ENCODE measurements at regions not wholly inside any gene's neighbourhood (a gene's known extent, or its start where the extent isn't known, plus 50 kb on each side); places are given as distances from the start of the nearest gene placed in this dataset.

DNA sequence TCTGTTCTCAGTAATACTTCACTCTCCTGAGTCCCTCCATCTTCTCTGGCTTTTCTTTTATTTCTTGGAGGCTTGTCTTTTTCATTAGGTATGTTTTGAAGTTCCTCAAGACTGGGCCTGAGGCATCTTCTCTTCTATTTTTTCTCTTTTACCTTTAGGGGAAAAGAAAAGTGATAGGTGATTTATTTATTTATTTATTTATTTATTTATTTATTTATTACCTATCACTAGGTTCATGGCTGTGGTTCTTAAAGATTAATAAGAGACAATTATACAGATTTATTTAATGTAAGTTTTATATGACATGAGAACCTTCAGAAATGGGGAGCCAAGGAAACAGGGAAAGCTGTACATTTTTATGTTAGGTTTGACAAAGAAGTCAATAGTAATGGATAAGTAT, 330.3 kb upstream of the RBMS3 start:
- TF ChIP-seq, protein P1, sequence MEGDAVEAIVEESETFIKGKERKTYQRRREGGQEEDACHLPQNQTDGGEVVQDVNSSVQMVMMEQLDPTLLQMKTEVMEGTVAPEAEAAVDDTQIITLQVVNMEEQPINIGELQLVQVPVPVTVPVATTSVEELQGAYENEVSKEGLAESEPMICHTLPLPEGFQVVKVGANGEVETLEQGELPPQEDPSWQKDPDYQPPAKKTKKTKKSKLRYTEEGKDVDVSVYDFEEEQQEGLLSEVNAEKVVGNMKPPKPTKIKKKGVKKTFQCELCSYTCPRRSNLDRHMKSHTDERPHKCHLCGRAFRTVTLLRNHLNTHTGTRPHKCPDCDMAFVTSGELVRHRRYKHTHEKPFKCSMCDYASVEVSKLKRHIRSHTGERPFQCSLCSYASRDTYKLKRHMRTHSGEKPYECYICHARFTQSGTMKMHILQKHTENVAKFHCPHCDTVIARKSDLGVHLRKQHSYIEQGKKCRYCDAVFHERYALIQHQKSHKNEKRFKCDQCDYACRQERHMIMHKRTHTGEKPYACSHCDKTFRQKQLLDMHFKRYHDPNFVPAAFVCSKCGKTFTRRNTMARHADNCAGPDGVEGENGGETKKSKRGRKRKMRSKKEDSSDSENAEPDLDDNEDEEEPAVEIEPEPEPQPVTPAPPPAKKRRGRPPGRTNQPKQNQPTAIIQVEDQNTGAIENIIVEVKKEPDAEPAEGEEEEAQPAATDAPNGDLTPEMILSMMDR (IDR thresholded peaks at IDR 0.05 in 8 of 11, conservative IDR thresholded peaks at IDR 0.05 in 3 of 11): no peak
- TF ChIP-seq POLR2A (IDR thresholded peaks at IDR 0.05) (no peak), POLR2AphosphoS5 (IDR thresholded peaks at IDR 0.05) (no peak)
